Neural cell (in vitro differentiated cells): ENCODE measurements at regions not wholly inside any gene's neighbourhood (a gene's known extent, or its start where the extent isn't known, plus 50 kb on each side); places are given as distances from the start of the nearest gene placed in this dataset.
"Not testable (repeated sequence)": the region's sequence is repeated elsewhere in the genome, so short reads cannot be mapped to it uniquely, and the experiment has no call there.

Experiments
- H2AFZ ChIP-seq: fragments of 200-600, 300-800 bp; sonication (generic), shearing (Covaris generic); 2 replicates; pipeline ENCODE4 v1.6.0; 2014; ENCODE audit warnings: low read depth, mild to moderate bottlenecking, antibody characterized with exemption, low read length, moderate library complexity
- H3F3A ChIP-seq: fragments of 200-600 bp; shearing (Covaris generic); 2 replicates; pipeline ENCODE4 v1.6.1; 2016; ENCODE audit warnings: mild to moderate bottlenecking, moderate library complexity, mixed read lengths, antibody characterized with exemption, low read length; ENCODE audit not compliant: insufficient read depth, poor library complexity, severe bottlenecking
- H3K27ac ChIP-seq: fragments of 200-600, 300-800 bp; sonication (generic), shearing (Covaris generic); 2 replicates; pipeline ENCODE4 v1.5.1; 2014; ENCODE audit warnings: mild to moderate bottlenecking, low read length, moderate library complexity
- H3K27me3 ChIP-seq: fragments of 300-800, 200-600 bp; sonication (generic), shearing (Covaris generic); 2 replicates; pipeline ENCODE4 v1.6.0; 2014; ENCODE audit warnings: mild to moderate bottlenecking, low read depth, low read length, moderate library complexity; ENCODE audit not compliant: insufficient read depth
- H3K36me3 ChIP-seq: fragments of 300-800, 200-600 bp; sonication (generic), shearing (Covaris generic); 2 replicates; pipeline ENCODE4 v1.5.1; 2014; ENCODE audit warnings: mild to moderate bottlenecking, antibody characterized with exemption, low read length, moderate library complexity; ENCODE audit not compliant: insufficient read depth
- H3K4me2 ChIP-seq: fragments of 300-800, 200-600 bp; sonication (generic), shearing (Covaris generic); 2 replicates; pipeline ENCODE4 v1.6.0; 2014; ENCODE audit warnings: mild to moderate bottlenecking, low read length
- H3K4me3 ChIP-seq: fragments of 300-800, 200-600 bp; sonication (generic), shearing (Covaris generic); 2 replicates; pipeline ENCODE4 v1.5.1; 2014; ENCODE audit warnings: mild to moderate bottlenecking, low read length, moderate library complexity
- H3K79me2 ChIP-seq: fragments of 200-600 bp; shearing (Covaris generic); replicated peaks from 2 replicates; pipeline ENCODE4 v1.6.0; 2014; ENCODE audit warnings: mild to moderate bottlenecking, low read length, moderate library complexity; ENCODE audit not compliant: insufficient read depth
- H3K9ac ChIP-seq: fragments of 300-800, 200-600 bp; sonication (generic), shearing (Covaris generic); 2 replicates; pipeline ENCODE4 v1.6.1; 2016; ENCODE audit warnings: mild to moderate bottlenecking, low read length, mixed read lengths
- H3K9me2 ChIP-seq: fragments of 200-600 bp; shearing (Covaris generic); 2 replicates; pipeline ENCODE4 v1.6.1; 2016; ENCODE audit warnings: mild to moderate bottlenecking, low read length, mixed read lengths; ENCODE audit not compliant: insufficient read depth
- H3K9me3 ChIP-seq: fragments of 200-600, 300-800 bp; sonication (generic), shearing (Covaris generic); 2 replicates; pipeline ENCODE4 v1.6.1; 2016; ENCODE audit warnings: mild to moderate bottlenecking, mixed run types, low read length, moderate library complexity, mixed read lengths
- H4K20me1 ChIP-seq: fragments of 200-600 bp; shearing (Covaris generic); 2 replicates; pipeline ENCODE4 v1.6.1; 2016; ENCODE audit warnings: mild to moderate bottlenecking, mixed run types; ENCODE audit not compliant: insufficient read depth
- EP300 ChIP-seq: fragments of 450-650 bp; conservative IDR thresholded peaks from 2 replicates; pipeline ENCODE4 v1.6.1; 2014; ENCODE audit warnings: antibody characterized with exemption, mild to moderate bottlenecking, moderate library complexity; ENCODE audit not compliant: poor library complexity, severe bottlenecking
- MXI1 ChIP-seq: fragments of 450-650 bp; conservative IDR thresholded peaks from 2 replicates; pipeline ENCODE4 v1.6.1; 2014; ENCODE audit warnings: antibody characterized with exemption, mild to moderate bottlenecking; ENCODE audit not compliant: poor library complexity, severe bottlenecking
- RAD21 ChIP-seq: fragments of 450-650 bp; conservative IDR thresholded peaks from 2 replicates; pipeline ENCODE4 v1.6.1; 2014; ENCODE audit warnings: antibody characterized with exemption, mild to moderate bottlenecking, moderate library complexity
- small RNA-seq, 3 experiments: library from RNA; depleted of rRNA; stranded (forward); fragments of <200 nt; gene quantifications; one replicate each; pipeline ENCODE3, GENCODE V24; 2012

DNA sequence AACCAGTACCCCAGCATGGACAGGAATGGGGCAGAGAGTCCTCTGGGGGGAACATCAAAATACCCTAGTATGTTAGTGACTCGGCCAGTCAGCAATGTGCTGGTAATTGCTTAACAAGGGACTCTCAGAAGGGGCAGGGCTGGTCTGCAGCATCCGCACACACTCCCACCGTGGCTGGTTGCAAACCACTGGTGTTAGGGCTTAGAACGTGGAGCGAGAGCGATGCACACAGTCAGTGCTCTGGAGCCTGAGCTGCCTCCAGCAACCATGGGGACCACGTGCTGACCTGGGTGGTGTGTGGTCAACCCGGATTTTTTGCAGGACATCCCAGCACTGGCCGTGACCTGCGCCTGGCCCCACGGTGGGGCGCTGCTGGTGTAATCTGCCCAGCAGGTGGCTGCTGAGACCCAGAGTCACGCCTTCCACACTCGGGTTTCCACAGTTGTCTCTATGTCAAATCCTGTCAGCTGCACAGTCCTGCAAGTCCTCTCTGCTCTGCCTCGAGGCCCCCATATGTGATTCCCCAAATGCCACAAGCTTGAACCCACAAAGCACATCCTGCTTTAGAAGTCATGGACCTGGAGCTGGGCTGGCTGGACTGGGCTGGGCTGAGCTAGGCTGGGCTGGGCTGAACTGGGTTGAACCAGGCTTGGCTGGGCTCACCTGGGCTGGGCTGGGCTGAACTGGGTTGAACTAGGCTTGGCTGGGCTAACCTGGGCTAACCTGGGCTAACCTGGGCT, 50.6 kb upstream of the GPC1 start:
- H3K27ac ChIP-seq, result no peak overlapping the region
- no peak overlapping the region for H3K4me2 ChIP-seq
- no peaks in the 10 kb centered on the region for H3K9me3 ChIP-seq
- no peak overlapping the region for H3K4me3 ChIP-seq
- TF ChIP-seq EP300, result no peak
- TF ChIP-seq MXI1, result no peak
- no peak for TF ChIP-seq RAD21
- no peaks in the 10 kb centered on the region for H3K79me2 ChIP-seq
- no peaks in the 10 kb centered on the region for H3F3A ChIP-seq
- H3K9ac ChIP-seq, result no peak overlapping the region
- no peaks in the 10 kb centered on the region for H3K36me3 ChIP-seq
- no peaks in the 10 kb centered on the region for H3K27me3 ChIP-seq
- no peaks in the 10 kb centered on the region for H3K9me2 ChIP-seq
- no peaks in the 10 kb centered on the region for H4K20me1 ChIP-seq
- no peak overlapping the region for H2AFZ ChIP-seq

DNA sequence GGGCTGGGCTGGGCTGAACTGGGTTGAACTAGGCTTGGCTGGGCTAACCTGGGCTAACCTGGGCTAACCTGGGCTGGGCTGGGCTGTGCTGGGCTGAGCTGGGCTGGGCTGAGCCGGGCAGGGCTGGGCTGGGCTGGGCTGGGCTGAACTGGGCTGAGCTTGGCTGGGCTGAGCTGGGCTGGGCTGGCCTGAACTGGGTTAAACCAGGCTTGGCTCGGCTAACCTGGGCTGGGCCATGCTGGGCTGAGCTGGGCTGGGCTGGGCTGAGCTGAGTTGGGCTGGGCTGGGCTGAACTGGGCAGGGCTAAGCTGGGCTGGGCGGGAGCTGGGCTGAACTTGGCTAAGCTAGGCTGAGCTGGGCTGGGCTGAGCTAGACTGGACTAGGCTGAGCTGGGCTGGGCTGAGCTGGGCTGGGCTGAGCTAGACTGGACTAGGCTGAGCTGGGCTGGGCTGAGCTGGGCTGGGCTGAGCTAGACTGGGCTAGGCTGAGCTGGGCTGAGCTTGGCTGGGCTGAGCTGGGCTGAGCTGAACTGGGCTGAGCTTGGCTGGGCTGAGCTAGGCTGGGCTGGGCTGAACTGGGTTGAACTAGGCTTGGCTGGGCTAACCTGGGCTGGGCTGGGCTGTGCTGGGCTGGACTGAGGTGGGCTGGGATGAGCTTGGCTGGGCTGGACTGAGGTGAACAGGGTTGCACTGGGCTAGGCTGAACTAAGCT, 49.9 kb upstream of the GPC1 start:
- H2AFZ ChIP-seq, H4K20me1 ChIP-seq, H3K9ac ChIP-seq, H3K27ac ChIP-seq, H3K9me3 ChIP-seq, H3K4me3 ChIP-seq, H3K36me3 ChIP-seq, H3F3A ChIP-seq, H3K79me2 ChIP-seq, H3K9me2 ChIP-seq, H3K27me3 ChIP-seq, H3K4me2 ChIP-seq: not testable (repeated sequence)

Small RNAs in the stretch of these regions (small RNA-seq; reads per million reads assigned to genes)
- 0 to 0.41 (median 0.10) reads per million in 3 experiments for gene RF00012
